ENCODE measurements at regions not wholly inside any gene's neighbourhood (a gene's known extent, or its start where the extent isn't known, plus 50 kb on each side); places are given as distances from the start of the nearest gene placed in this dataset.

GRCh38 chr3:94513600-94513999 is 450.7 kb downstream of the NSUN3 start:
- Histone ChIP-seq H3K27me3 (ENCODE audit: low read depth, low read length) (no peaks in the 10 kb centered on the region), H3K4me3 (ENCODE audit: low read length) (peak overlapping the region; percentile 44), H4K20me1 (ENCODE audit: insufficient read depth, low read length) (no peaks in the 10 kb centered on the region), H2AFZ (ENCODE audit: low read depth, low read length) (peak overlapping the region; percentile 48; the same call in 1 of the 2 replicates), H3K4me1 (ENCODE audit: low read length) (peaks cover 46% of the 10 kb centered on the region), H3K9ac (ENCODE audit: low read length) (peak overlapping the region; percentile 2; the same call in 1 of the 2 replicates), H3K9me3 (ENCODE audit: insufficient read depth, low read length) (no peaks in the 10 kb centered on the region), H3K79me2 (ENCODE audit: low read length) (no peaks in the 10 kb centered on the region), H3K27ac (ENCODE audit: low read length) (peak overlapping the region; percentile 79), H3K36me3 (replicated peaks; ENCODE audit: low read depth, low read length) (no peaks in the 10 kb centered on the region), H3K4me2 (ENCODE audit: low read length) (peak overlapping the region; percentile 61)
- TF ChIP-seq CTCF (IDR thresholded peaks at IDR 0.05; ENCODE audit: low read depth, low read length) (no peak), EZH2phosphoT487 (IDR thresholded peaks at IDR 0.05; ENCODE audit: low read depth) (no peak)

DNA sequence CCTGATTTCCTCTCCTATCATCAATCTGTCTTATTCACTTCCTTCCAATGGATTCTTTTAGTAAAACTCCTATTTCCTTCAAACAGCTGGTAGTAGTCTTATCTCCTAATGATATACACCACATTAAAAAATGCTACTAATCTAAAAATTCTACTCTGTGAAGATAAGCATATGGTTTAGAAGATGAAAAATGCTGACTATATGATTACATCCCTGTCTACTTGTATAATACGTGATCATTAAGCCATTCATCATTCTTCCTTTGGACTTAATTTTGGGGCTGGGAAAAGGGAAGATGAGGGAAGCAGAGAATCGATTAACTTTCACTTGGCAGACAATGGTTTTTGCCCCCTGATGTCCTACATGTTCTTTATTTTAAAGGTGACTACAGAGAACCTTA is 453.1 kb downstream of the NSUN3 start:
- Histone ChIP-seq H3K9ac (ENCODE audit: low read length) (no peak overlapping the region), H4K20me1 (ENCODE audit: insufficient read depth, low read length) (no peaks in the 10 kb centered on the region), H3K4me3 (ENCODE audit: low read length) (no peak overlapping the region), H3K9me3 (ENCODE audit: insufficient read depth, low read length) (no peaks in the 10 kb centered on the region), H3K27me3 (ENCODE audit: low read depth, low read length) (no peaks in the 10 kb centered on the region), H2AFZ (ENCODE audit: low read depth, low read length) (no peak overlapping the region), H3K4me2 (ENCODE audit: low read length) (no peak overlapping the region), H3K4me1 (ENCODE audit: low read length) (peaks cover 53% of the 10 kb centered on the region), H3K27ac (ENCODE audit: low read length) (no peak overlapping the region), H3K36me3 (replicated peaks; ENCODE audit: low read depth, low read length) (no peaks in the 10 kb centered on the region), H3K79me2 (ENCODE audit: low read length) (no peaks in the 10 kb centered on the region)
- TF ChIP-seq EZH2phosphoT487 (IDR thresholded peaks at IDR 0.05; ENCODE audit: low read depth) (no peak), CTCF (IDR thresholded peaks at IDR 0.05; ENCODE audit: low read depth, low read length) (no peak)

DNA sequence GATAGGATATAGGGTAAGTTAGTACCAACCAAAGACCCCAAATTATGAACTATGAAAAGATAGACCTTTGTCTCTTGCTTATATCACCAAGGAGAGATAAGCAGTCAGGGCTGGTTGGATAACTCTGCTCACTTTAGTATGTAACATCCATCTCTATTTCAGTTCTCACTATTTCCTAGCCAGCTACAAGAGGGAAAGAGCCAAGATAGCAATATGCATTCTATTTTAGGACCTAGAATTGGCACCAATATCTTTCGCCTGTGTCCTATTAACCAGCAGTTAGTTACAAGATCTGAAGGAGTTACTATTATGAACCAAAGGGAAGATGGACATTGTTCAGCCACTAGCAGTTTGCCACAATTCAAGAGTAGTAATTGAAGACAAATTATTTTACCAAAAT is 457.5 kb downstream of the NSUN3 start:
- H3K27ac ChIP-seq (ENCODE audit: low read length), result no peak overlapping the region

GRCh38 chr3:94522488-94522887 is 459.6 kb downstream of the NSUN3 start:
- Histone ChIP-seq H2AFZ (ENCODE audit: low read depth, low read length) (no peak overlapping the region), H3K4me3 (ENCODE audit: low read length) (no peak overlapping the region), H3K27me3 (ENCODE audit: low read depth, low read length) (no peaks in the 10 kb centered on the region), H3K9me3 (ENCODE audit: insufficient read depth, low read length) (no peaks in the 10 kb centered on the region), H3K9ac (ENCODE audit: low read length) (no peak overlapping the region), H3K79me2 (ENCODE audit: low read length) (no peaks in the 10 kb centered on the region), H3K36me3 (replicated peaks; ENCODE audit: low read depth, low read length) (no peaks in the 10 kb centered on the region), H3K4me1 (ENCODE audit: low read length) (peaks cover 14% of the 10 kb centered on the region), H3K4me2 (ENCODE audit: low read length) (no peak overlapping the region), H3K27ac (ENCODE audit: low read length) (no peak overlapping the region), H4K20me1 (ENCODE audit: insufficient read depth, low read length) (no peaks in the 10 kb centered on the region)
- TF ChIP-seq EZH2phosphoT487 (IDR thresholded peaks at IDR 0.05; ENCODE audit: low read depth) (no peak), CTCF (IDR thresholded peaks at IDR 0.05; ENCODE audit: low read depth, low read length) (peak; percentile 49)

More for the DNA sequence above, 457.5 kb downstream of the NSUN3 start:
- Histone ChIP-seq H3K4me3 (ENCODE audit: low read length) (peak overlapping the region; percentile 35; the same call in 1 of the 2 replicates), H3K4me2 (ENCODE audit: low read length) (peak overlapping the region; percentile 70), H3K9me3 (ENCODE audit: insufficient read depth, low read length) (no peaks in the 10 kb centered on the region), H2AFZ (ENCODE audit: low read depth, low read length) (peak overlapping the region; percentile 73; the same call in 1 of the 2 replicates), H3K9ac (ENCODE audit: low read length) (0 out of 2 replicates have a peak overlapping the region, but pooled peaks have one; percentile 15), H3K79me2 (ENCODE audit: low read length) (no peaks in the 10 kb centered on the region), H3K4me1 (ENCODE audit: low read length) (peaks cover 17% of the 10 kb centered on the region), H3K36me3 (replicated peaks; ENCODE audit: low read depth, low read length) (no peaks in the 10 kb centered on the region), H4K20me1 (ENCODE audit: insufficient read depth, low read length) (no peaks in the 10 kb centered on the region), H3K27me3 (ENCODE audit: low read depth, low read length) (no peaks in the 10 kb centered on the region)
- TF ChIP-seq EZH2phosphoT487 (IDR thresholded peaks at IDR 0.05; ENCODE audit: low read depth) (no peak), CTCF (IDR thresholded peaks at IDR 0.05; ENCODE audit: low read depth, low read length) (no peak)
